Skeletal muscle satellite cell (primary cell): ENCODE measurements at regions not wholly inside any gene's neighbourhood (a gene's known extent, or its start where the extent isn't known, plus 50 kb on each side); places are given as distances from the start of the nearest gene placed in this dataset.

Experiments
- H3K27me3 ChIP-seq: 2 replicates; pipeline ENCODE4 v1.7.0; 2013; ENCODE audit warnings: low read length; ENCODE audit not compliant: control insufficient read depth, insufficient read depth
- H3K36me3 ChIP-seq: 2 replicates; pipeline ENCODE4 v1.7.0; 2013; ENCODE audit warnings: mild to moderate bottlenecking, control low read depth, low read length; ENCODE audit not compliant: insufficient read depth
- H3K4me1 ChIP-seq: 2 replicates; pipeline ENCODE4 v1.7.0; 2013; ENCODE audit warnings: low read length; ENCODE audit not compliant: control insufficient read depth, insufficient read depth
- H3K4me2 ChIP-seq: 2 replicates; pipeline ENCODE4 v1.7.0; 2013; ENCODE audit warnings: mild to moderate bottlenecking, low read length
- H3K4me3 ChIP-seq: 2 replicates; pipeline ENCODE4 v1.7.0; 2013; ENCODE audit warnings: low read length
- H3K9ac ChIP-seq: 2 replicates; pipeline ENCODE4 v1.7.0; 2013; ENCODE audit warnings: mild to moderate bottlenecking, low read depth, low read length, moderate library complexity
- H3K9me3 ChIP-seq: replicated peaks from 2 replicates; pipeline ENCODE4 v1.7.0; 2013; ENCODE audit warnings: mild to moderate bottlenecking, control low read depth, low read length

DNA sequence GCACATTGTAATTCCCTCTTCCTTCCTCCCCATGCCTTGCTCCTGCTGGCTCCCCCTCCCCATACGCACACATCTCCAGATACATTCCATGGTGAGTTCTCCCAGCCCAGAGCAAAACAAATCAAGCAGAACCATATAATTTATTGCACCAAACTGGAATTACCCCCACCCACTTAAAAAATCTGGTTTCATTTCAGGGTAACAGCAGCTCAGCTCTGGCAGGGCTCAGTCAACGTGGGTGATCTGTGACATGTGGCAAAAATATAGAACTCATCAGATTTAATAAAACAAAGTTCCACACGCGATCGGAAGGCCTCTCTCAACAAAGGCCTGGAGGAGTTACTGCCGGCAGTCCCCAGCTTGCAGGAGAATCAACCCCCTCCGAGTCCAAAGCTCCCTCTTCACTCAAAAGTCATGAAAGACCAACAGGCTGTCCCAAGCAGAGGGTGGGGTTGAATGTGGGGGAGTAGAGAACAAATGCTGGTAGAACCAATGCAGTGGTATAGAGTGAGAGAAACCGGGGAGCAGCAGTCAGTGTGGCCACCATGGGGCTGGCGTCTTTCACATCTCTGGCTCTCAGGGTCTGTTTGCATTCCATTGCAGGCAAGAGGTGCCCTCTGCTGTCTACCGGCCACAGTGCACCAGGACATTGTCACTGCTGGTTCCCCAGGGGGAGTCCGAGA is 323.3 kb upstream of the NT5E start:
- Histone ChIP-seq H3K9me3 (no peaks in the 10 kb centered on the region), H3K36me3 (no peaks in the 10 kb centered on the region), H3K4me3 (peak overlapping the region; percentile 25), H3K4me1 (no peaks in the 10 kb centered on the region), H3K9ac (no peak overlapping the region), H3K4me2 (peak overlapping the region; percentile 72), H3K27me3 (peaks cover 58% of the 10 kb centered on the region)

DNA sequence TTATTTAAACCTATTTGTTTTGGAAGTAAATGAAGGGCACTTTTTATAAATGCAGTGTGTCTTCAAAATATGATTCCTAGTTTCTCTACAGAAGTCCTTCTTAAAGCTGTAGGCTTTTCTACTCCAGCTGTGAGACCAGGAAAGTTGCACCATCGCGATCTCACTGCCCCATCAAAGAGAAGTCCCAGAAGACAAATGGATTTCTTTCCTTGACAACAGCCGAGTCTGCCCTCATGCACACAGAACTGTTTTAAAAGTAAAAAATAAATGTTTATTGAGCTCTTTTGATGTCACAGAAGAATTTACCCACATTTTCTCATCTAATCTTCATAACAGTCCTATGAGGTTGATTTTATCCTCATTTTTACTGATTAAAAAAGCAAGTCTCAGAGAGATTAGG is 324.4 kb upstream of the NT5E start:
- Histone ChIP-seq H3K4me2 (no peak overlapping the region), H3K4me3 (no peak overlapping the region), H3K36me3 (no peaks in the 10 kb centered on the region), H3K4me1 (no peaks in the 10 kb centered on the region), H3K27me3 (peaks cover 63% of the 10 kb centered on the region), H3K9me3 (no peaks in the 10 kb centered on the region), H3K9ac (no peak overlapping the region)

DNA sequence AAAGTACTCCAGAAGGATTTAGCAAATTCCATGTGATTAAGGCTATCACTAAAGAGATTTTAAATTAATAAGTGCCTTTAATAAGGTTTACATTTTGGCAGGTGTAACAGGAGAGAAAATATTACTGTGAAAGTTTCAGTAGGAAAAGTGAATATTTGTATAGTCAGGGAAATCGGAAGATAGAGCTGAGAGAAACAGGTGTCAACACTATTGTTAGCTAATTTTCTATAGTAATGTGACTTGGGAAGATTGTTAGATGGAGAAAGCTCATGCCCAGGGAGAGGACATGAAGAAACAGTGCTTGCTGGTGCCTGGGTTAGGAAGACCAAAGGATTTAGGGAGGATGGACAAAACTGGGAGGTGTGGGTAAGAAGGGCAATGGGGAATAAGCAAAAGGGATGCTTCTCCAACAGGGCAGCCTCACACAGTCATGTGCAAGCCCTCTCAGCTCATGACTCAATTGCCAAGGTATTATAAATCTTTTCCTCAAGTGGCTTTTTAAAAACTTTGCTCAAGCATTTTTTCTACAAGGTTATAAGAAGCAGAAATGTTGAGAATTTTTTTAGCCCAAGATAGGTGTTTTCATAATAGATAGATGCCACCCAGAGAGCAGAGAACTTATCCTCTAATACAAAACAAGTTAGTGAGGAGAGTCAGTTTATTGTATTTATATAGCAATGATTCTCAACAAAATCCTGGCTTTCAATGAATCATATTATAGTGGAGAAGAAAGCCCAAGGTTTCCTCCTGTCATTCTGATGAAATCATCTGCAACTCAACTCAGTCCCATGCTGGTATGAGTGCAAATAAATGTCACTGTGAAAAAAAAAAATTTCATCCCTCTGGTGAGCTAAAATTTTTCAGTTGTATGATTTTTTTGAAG is 325.2 kb upstream of the NT5E start:
- Histone ChIP-seq H3K4me3 (no peak overlapping the region), H3K4me1 (no peaks in the 10 kb centered on the region), H3K36me3 (no peaks in the 10 kb centered on the region), H3K4me2 (no peak overlapping the region), H3K9ac (no peak overlapping the region), H3K27me3 (peaks cover 66% of the 10 kb centered on the region), H3K9me3 (no peaks in the 10 kb centered on the region)

DNA sequence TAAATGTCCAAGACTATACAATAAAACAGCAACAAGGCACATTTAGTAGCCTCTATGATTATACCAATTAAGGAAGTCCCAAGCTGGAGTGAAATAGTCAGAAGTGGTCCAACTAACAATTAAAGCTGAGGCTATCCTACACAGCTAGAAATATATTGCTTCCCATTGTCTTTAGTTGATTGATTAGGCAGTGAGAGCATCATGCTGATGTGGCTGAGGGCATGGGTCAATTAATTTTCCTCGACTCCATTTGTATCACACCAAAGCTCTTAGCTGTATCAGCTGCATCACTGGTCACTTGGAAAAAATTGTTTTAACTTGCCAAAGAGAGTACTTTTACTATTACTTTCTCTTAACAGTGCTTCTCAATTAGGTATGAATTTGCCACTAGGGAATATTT is 328.7 kb upstream of the NT5E start:
- Histone ChIP-seq H3K9ac (no peak overlapping the region), H3K9me3 (no peaks in the 10 kb centered on the region), H3K4me1 (no peaks in the 10 kb centered on the region), H3K4me2 (no peak overlapping the region), H3K4me3 (no peak overlapping the region), H3K27me3 (peaks cover 62% of the 10 kb centered on the region), H3K36me3 (no peaks in the 10 kb centered on the region)

GRCh38 chr6:85118652-85119235 is 331.1 kb upstream of the NT5E start:
- H3K4me3 ChIP-seq: no peak overlapping the region

DNA sequence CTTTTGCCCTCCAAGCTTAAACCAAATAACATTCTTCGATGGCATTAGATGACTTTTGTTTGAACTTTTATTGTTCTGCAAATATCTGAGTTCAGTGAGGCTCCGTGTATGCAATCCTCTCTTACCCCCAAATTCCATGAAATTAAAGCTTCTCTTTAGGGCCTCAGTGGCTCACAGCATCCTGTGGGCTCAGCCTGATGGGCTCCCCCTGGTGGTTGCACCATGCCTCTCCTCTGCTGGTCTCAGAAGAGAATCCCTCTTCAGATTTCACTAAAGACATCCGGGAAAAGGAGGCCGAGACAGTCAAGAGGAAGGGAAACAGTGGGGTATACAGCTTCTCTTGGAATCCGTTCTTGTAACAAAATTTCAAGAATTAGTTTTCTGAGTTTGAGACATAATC is 331.6 kb upstream of the NT5E start:
- Histone ChIP-seq H3K36me3 (no peaks in the 10 kb centered on the region), H3K4me1 (no peaks in the 10 kb centered on the region), H3K4me2 (no peak overlapping the region)

More at GRCh38 chr6:85118652-85119235, 331.1 kb upstream of the NT5E start:
- Histone ChIP-seq H3K36me3 (no peaks in the 10 kb centered on the region), H3K9ac (no peak overlapping the region), H3K4me1 (no peaks in the 10 kb centered on the region), H3K27me3 (peaks cover 64% of the 10 kb centered on the region), H3K9me3 (no peaks in the 10 kb centered on the region), H3K4me2 (no peak overlapping the region)

DNA sequence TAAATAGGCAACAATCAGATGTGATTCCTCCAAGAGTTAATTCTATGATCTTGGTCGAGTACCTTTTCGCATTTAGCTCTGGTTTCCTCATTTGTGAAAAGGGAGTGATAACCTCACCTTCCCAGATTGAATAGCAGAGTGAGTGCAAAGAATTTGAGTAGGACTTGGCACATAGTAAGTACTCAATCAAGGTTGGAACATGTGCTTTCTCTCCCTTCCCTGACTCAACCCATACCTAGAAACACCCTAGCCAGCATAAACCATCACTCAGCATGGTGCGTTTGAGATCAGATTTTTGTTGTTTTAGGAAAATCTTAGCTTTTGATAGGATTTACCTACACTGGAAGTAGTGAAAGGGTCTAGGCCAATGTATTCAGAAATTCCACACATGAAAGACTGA is 333.4 kb upstream of the NT5E start:
- Histone ChIP-seq H3K9ac (no peak overlapping the region), H3K4me2 (no peak overlapping the region), H3K27me3 (peaks cover 61% of the 10 kb centered on the region), H3K4me1 (no peaks in the 10 kb centered on the region), H3K9me3 (no peaks in the 10 kb centered on the region), H3K36me3 (no peaks in the 10 kb centered on the region), H3K4me3 (no peak overlapping the region)

More for the DNA sequence above, 331.6 kb upstream of the NT5E start:
- Histone ChIP-seq H3K27me3 (peaks cover 66% of the 10 kb centered on the region), H3K9ac (no peak overlapping the region), H3K9me3 (no peaks in the 10 kb centered on the region), H3K4me3 (no peak overlapping the region)

DNA sequence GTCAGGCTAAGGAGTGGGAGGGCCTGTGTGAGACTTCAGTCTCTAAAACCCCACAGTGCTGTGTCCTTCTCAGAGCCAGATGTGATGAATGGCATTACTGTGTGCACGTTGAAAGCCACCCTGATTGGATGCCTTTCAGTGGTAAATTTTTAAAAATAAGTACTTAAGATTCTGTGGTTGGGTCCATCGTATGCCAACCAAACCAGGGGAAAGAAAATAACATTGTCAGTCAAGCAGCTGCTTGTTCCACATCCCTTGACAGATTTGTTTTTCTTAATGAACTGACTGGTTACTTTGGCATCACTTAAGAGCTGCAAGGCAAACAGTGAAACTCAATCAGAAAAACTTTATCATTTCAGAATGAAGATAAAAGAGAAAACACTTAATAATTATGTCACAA is 334.0 kb upstream of the NT5E start:
- Histone ChIP-seq H3K4me2 (no peak overlapping the region), H3K9me3 (no peaks in the 10 kb centered on the region), H3K36me3 (no peaks in the 10 kb centered on the region), H3K4me1 (no peaks in the 10 kb centered on the region), H3K27me3 (peaks cover 60% of the 10 kb centered on the region), H3K9ac (no peak overlapping the region), H3K4me3 (no peak overlapping the region)

DNA sequence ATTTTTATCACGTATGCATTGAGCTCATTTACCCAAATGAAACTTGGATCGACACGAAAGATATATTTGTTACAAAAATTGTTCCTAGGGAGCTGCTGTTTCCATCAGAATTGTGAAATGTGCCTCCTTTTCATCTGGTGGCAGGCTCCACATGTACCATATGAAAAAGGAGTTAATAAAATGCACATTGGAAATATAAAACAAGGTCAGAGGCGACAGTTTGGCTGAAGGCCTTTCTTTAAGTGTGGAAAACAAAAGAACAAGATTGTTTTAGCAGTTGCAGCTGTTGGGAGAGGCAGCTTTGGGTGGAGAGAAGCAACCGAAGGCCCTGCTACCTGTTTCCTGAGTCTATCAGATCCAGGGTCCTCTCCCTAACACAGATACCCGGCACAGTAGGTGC is 334.5 kb upstream of the NT5E start:
- H3K9me3 ChIP-seq: no peaks in the 10 kb centered on the region

GRCh38 chr6:85114581-85114935 is 335.3 kb upstream of the NT5E start:
- Histone ChIP-seq H3K27me3 (peaks cover 63% of the 10 kb centered on the region), H3K4me1 (no peaks in the 10 kb centered on the region), H3K36me3 (no peaks in the 10 kb centered on the region), H3K9me3 (no peaks in the 10 kb centered on the region), H3K4me2 (peak overlapping the region; percentile 71), H3K9ac (no peak overlapping the region), H3K4me3 (peak overlapping the region; percentile 51)

More for the DNA sequence above, 334.5 kb upstream of the NT5E start:
- H3K27me3 ChIP-seq: peaks cover 64% of the 10 kb centered on the region
- no peaks in the 10 kb centered on the region for H3K36me3 ChIP-seq
- H3K4me1 ChIP-seq: no peaks in the 10 kb centered on the region
- no peak overlapping the region for H3K4me2 ChIP-seq
- no peak overlapping the region for H3K4me3 ChIP-seq
- H3K9ac ChIP-seq: no peak overlapping the region

GRCh38 chr6:85113934-85114580 is 335.8 kb upstream of the NT5E start:
- Histone ChIP-seq H3K4me1 (no peaks in the 10 kb centered on the region), H3K36me3 (no peaks in the 10 kb centered on the region), H3K9ac (no peak overlapping the region), H3K4me2 (peak overlapping the region; percentile 71), H3K9me3 (no peaks in the 10 kb centered on the region), H3K27me3 (peaks cover 61% of the 10 kb centered on the region), H3K4me3 (peak overlapping the region; percentile 51)
